ENCODE measurements at regions not wholly inside any gene's neighbourhood (a gene's known extent, or its start where the extent isn't known, plus 50 kb on each side); places are given as distances from the start of the nearest gene placed in this dataset.
"Not testable (repeated sequence)": the region's sequence is repeated elsewhere in the genome, so short reads cannot be mapped to it uniquely, and the experiment has no call there.

- DNase-seq: no peak
- H3K9me3 Mint-ChIP-seq: peaks cover 11% of the 10 kb centered on the region
- CTCF ChIA-PET: no interaction called here
- no peak overlapping the region for H3K4me3 Mint-ChIP-seq
- H3K36me3 Mint-ChIP-seq (ENCODE audit: low read depth): no peaks in the 10 kb centered on the region
- no peak overlapping the region for H3K27ac Mint-ChIP-seq
- POLR2A ChIA-PET: no interaction called here
- no peaks in the 10 kb centered on the region for H3K4me1 Mint-ChIP-seq
- H3K27me3 Mint-ChIP-seq: no peaks in the 10 kb centered on the region
These were observed 139.4 kb upstream of the IRX1 start for GRCh38 chr5:3456121-3456681.

GRCh38 chr5:3454028-3454427, 141.6 kb upstream of the IRX1 start:
- H3K4me3 Mint-ChIP-seq; H3K36me3 Mint-ChIP-seq (ENCODE audit: low read depth); DNase-seq; POLR2A ChIA-PET; H3K27ac Mint-ChIP-seq; H3K27me3 Mint-ChIP-seq; CTCF ChIA-PET; H3K9me3 Mint-ChIP-seq; H3K4me1 Mint-ChIP-seq: not testable (repeated sequence)

- CTCF ChIA-PET: no interaction called here
- Mint-ChIP-seq H3K27me3 (no peaks in the 10 kb centered on the region), H3K36me3 (ENCODE audit: low read depth) (no peaks in the 10 kb centered on the region), H3K9me3 (peaks cover 16% of the 10 kb centered on the region), H3K27ac (no peak overlapping the region), H3K4me1 (no peaks in the 10 kb centered on the region), H3K4me3 (no peak overlapping the region)
- DNase-seq: no peak
- POLR2A ChIA-PET: no interaction called here
These were observed 143.0 kb upstream of the IRX1 start for GRCh38 chr5:3452622-3453021.

- Mint-ChIP-seq H3K27me3 (no peaks in the 10 kb centered on the region), H3K4me3 (no peak overlapping the region), H3K9me3 (peaks cover 19% of the 10 kb centered on the region), H3K4me1 (no peaks in the 10 kb centered on the region), H3K27ac (no peak overlapping the region), H3K36me3 (ENCODE audit: low read depth) (no peaks in the 10 kb centered on the region)
- ChIA-PET POLR2A (no interaction called here), CTCF (no interaction called here)
- DNase-seq: no peak
These were observed 143.7 kb upstream of the IRX1 start for GRCh38 chr5:3451961-3452360.

GRCh38 chr5:3449481-3449880, 146.2 kb upstream of the IRX1 start:
- ChIA-PET POLR2A (no interaction called here), CTCF (no interaction called here)
- H3K9me3 Mint-ChIP-seq: peaks cover 18% of the 10 kb centered on the region
- no peaks in the 10 kb centered on the region for H3K4me1 Mint-ChIP-seq
- no peak overlapping the region for H3K27ac Mint-ChIP-seq
- DNase-seq: no peak
- no peaks in the 10 kb centered on the region for H3K36me3 Mint-ChIP-seq (ENCODE audit: low read depth)
- H3K4me3 Mint-ChIP-seq: no peak overlapping the region
- no peaks in the 10 kb centered on the region for H3K27me3 Mint-ChIP-seq

GRCh38 chr5:3446410-3446809, 149.2 kb upstream of the IRX1 start:
- Mint-ChIP-seq H3K27me3 (no peaks in the 10 kb centered on the region), H3K4me3 (no peak overlapping the region), H3K27ac (no peak overlapping the region), H3K9me3 (peaks cover 15% of the 10 kb centered on the region), H3K4me1 (no peaks in the 10 kb centered on the region), H3K36me3 (ENCODE audit: low read depth) (no peaks in the 10 kb centered on the region)
- DNase-seq: no peak
- ChIA-PET POLR2A (no interaction called here), CTCF (no interaction called here)

GRCh38 chr5:3445517-3445916, 150.1 kb upstream of the IRX1 start:
- CTCF ChIA-PET; POLR2A ChIA-PET; H3K27me3 Mint-ChIP-seq; H3K27ac Mint-ChIP-seq; DNase-seq; H3K4me1 Mint-ChIP-seq; H3K36me3 Mint-ChIP-seq (ENCODE audit: low read depth); H3K4me3 Mint-ChIP-seq: not testable (repeated sequence)
- peaks cover 15% of the 10 kb centered on the region for H3K9me3 Mint-ChIP-seq

GRCh38 chr5:3432135-3432534, 163.5 kb upstream of the IRX1 start:
- no peak overlapping the region for H3K27ac Mint-ChIP-seq
- peaks cover 3% of the 10 kb centered on the region for H3K9me3 Mint-ChIP-seq
- no peaks in the 10 kb centered on the region for H3K36me3 Mint-ChIP-seq (ENCODE audit: low read depth)
- no peak for DNase-seq
- H3K27me3 Mint-ChIP-seq: no peaks in the 10 kb centered on the region
- ChIA-PET CTCF (no interaction called here), POLR2A (no interaction called here)
- no peaks in the 10 kb centered on the region for H3K4me1 Mint-ChIP-seq
- no peak overlapping the region for H3K4me3 Mint-ChIP-seq

- H3K4me1 Mint-ChIP-seq: no peaks in the 10 kb centered on the region
- ChIA-PET POLR2A (no interaction called here), CTCF (no interaction called here)
- no peaks in the 10 kb centered on the region for H3K27me3 Mint-ChIP-seq
- H3K4me3 Mint-ChIP-seq: no peak overlapping the region
- DNase-seq: no peak
- no peaks in the 10 kb centered on the region for H3K36me3 Mint-ChIP-seq (ENCODE audit: low read depth)
- no peak overlapping the region for H3K27ac Mint-ChIP-seq
- H3K9me3 Mint-ChIP-seq: peaks cover 3% of the 10 kb centered on the region
These were observed 164.9 kb upstream of the IRX1 start for GRCh38 chr5:3430691-3431090.

GRCh38 chr5:3429962-3430361, 165.7 kb upstream of the IRX1 start:
- no peak overlapping the region for H3K4me3 Mint-ChIP-seq
- no peak overlapping the region for H3K27ac Mint-ChIP-seq
- DNase-seq: no peak
- POLR2A ChIA-PET: no interaction called here
- no peaks in the 10 kb centered on the region for H3K27me3 Mint-ChIP-seq
- no peaks in the 10 kb centered on the region for H3K36me3 Mint-ChIP-seq (ENCODE audit: low read depth)
- peaks cover 3% of the 10 kb centered on the region for H3K9me3 Mint-ChIP-seq
- CTCF ChIA-PET: no interaction called here
- H3K4me1 Mint-ChIP-seq: no peaks in the 10 kb centered on the region

GRCh38 chr5:3428334-3428733, 167.3 kb upstream of the IRX1 start:
- DNase-seq: no peak
- Mint-ChIP-seq H3K27me3 (no peaks in the 10 kb centered on the region), H3K27ac (no peak overlapping the region), H3K4me3 (no peak overlapping the region), H3K4me1 (no peaks in the 10 kb centered on the region), H3K9me3 (peaks cover 3% of the 10 kb centered on the region), H3K36me3 (ENCODE audit: low read depth) (no peaks in the 10 kb centered on the region)
- CTCF ChIA-PET: no interaction called here
- POLR2A ChIA-PET: no interaction called here

- CTCF ChIA-PET: no interaction called here
- H3K9me3 Mint-ChIP-seq: peaks cover 2% of the 10 kb centered on the region
- no peak for DNase-seq
- no peak overlapping the region for H3K27ac Mint-ChIP-seq
- H3K4me1 Mint-ChIP-seq: no peaks in the 10 kb centered on the region
- H3K27me3 Mint-ChIP-seq: no peaks in the 10 kb centered on the region
- POLR2A ChIA-PET: no interaction called here
- no peak overlapping the region for H3K4me3 Mint-ChIP-seq
- no peaks in the 10 kb centered on the region for H3K36me3 Mint-ChIP-seq (ENCODE audit: low read depth)
These were observed 170.7 kb upstream of the IRX1 start for GRCh38 chr5:3424946-3425345.

- H3K27ac Mint-ChIP-seq: no peak overlapping the region
- no peaks in the 10 kb centered on the region for H3K27me3 Mint-ChIP-seq
- ChIA-PET POLR2A (no interaction called here), CTCF (no interaction called here)
- H3K9me3 Mint-ChIP-seq: peaks cover 18% of the 10 kb centered on the region
- H3K36me3 Mint-ChIP-seq (ENCODE audit: low read depth): no peaks in the 10 kb centered on the region
- no peaks in the 10 kb centered on the region for H3K4me1 Mint-ChIP-seq
- H3K4me3 Mint-ChIP-seq: no peak overlapping the region
- no peak for DNase-seq
These were observed 178.2 kb upstream of the IRX1 start for GRCh38 chr5:3417376-3417943.

- ChIA-PET POLR2A (no interaction called here), CTCF (no interaction called here)
- no peaks in the 10 kb centered on the region for H3K27me3 Mint-ChIP-seq
- H3K4me3 Mint-ChIP-seq: no peak overlapping the region
- no peak for DNase-seq
- H3K27ac Mint-ChIP-seq: no peak overlapping the region
- peaks cover 14% of the 10 kb centered on the region for H3K9me3 Mint-ChIP-seq
- H3K4me1 Mint-ChIP-seq: no peaks in the 10 kb centered on the region
- H3K36me3 Mint-ChIP-seq (ENCODE audit: low read depth): no peaks in the 10 kb centered on the region
These were observed 181.3 kb upstream of the IRX1 start for GRCh38 chr5:3414371-3414770.

GRCh38 chr5:3412146-3412545, 183.5 kb upstream of the IRX1 start:
- ChIA-PET POLR2A (no interaction called here), CTCF (no interaction called here)
- Mint-ChIP-seq H3K27ac (no peak overlapping the region), H3K9me3 (peaks cover 10% of the 10 kb centered on the region), H3K4me3 (no peak overlapping the region), H3K27me3 (no peaks in the 10 kb centered on the region), H3K36me3 (ENCODE audit: low read depth) (no peaks in the 10 kb centered on the region), H3K4me1 (no peaks in the 10 kb centered on the region)
- no peak for DNase-seq
